ENCODE measurements at regions not wholly inside any gene's neighbourhood (a gene's known extent, or its start where the extent isn't known, plus 50 kb on each side); places are given as distances from the start of the nearest gene placed in this dataset.

DNA sequence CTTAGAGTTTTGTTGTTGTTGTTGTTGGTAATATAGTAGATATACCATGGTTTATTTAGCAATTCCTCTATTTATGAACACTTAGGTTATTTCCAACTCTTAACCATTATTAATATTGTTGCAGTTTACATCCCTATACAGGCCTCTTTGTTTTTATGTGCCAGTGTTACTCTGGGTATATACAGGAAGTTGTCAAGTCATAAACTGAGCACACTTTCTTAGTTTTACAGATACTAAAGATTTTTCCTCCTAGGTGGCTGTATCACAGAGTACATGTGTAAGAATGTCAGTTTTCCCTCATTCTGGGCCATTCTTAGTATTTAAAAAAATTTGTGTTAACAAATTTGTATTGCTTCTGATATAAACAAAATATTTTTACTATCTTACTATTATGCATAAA, 128.4 kb downstream of the ARL4A start:
- no peak for TF ChIP-seq EZH2 (IDR thresholded peaks at IDR 0.05; ENCODE audit: borderline replicate concordance, low read length)
- TF ChIP-seq, protein P1, sequence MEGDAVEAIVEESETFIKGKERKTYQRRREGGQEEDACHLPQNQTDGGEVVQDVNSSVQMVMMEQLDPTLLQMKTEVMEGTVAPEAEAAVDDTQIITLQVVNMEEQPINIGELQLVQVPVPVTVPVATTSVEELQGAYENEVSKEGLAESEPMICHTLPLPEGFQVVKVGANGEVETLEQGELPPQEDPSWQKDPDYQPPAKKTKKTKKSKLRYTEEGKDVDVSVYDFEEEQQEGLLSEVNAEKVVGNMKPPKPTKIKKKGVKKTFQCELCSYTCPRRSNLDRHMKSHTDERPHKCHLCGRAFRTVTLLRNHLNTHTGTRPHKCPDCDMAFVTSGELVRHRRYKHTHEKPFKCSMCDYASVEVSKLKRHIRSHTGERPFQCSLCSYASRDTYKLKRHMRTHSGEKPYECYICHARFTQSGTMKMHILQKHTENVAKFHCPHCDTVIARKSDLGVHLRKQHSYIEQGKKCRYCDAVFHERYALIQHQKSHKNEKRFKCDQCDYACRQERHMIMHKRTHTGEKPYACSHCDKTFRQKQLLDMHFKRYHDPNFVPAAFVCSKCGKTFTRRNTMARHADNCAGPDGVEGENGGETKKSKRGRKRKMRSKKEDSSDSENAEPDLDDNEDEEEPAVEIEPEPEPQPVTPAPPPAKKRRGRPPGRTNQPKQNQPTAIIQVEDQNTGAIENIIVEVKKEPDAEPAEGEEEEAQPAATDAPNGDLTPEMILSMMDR (conservative IDR thresholded peaks at IDR 0.05 in 1 of 2, IDR thresholded peaks at IDR 0.05 in 1 of 2; ENCODE audit: extremely low read depth in 1 of 2, insufficient read depth in 1 of 2, low read depth in 1 of 2, low read length in 2 of 2): no peak
